PC-9 (cell line): ENCODE measurements at regions not wholly inside any gene's neighbourhood (a gene's known extent, or its start where the extent isn't known, plus 50 kb on each side); places are given as distances from the start of the nearest gene placed in this dataset.

ENCODE experiments used
- CTCF ChIP-seq: fragments of 200-600 bp; sonication (generic); conservative IDR thresholded peaks from 2 replicates; pipeline ENCODE4 v1.6.1; 2017; ENCODE audit warnings: mixed run types, antibody characterized with exemption, mild to moderate bottlenecking, moderate library complexity
- EZH2 ChIP-seq: fragments of 200-600 bp; sonication (generic); IDR thresholded peaks from 2 replicates; pipeline ENCODE4 v1.8.0; 2017; ENCODE audit warnings: antibody characterized with exemption, low read depth

- no peak for TF ChIP-seq CTCF
- TF ChIP-seq EZH2: no peak
These were observed 642.6 kb downstream of the METTL4 start for GRCh38 chr18:1928711-1929110.
